SKM-1 (cell line): ENCODE measurements at regions not wholly inside any gene's neighbourhood (a gene's known extent, or its start where the extent isn't known, plus 50 kb on each side); places are given as distances from the start of the nearest gene placed in this dataset.
"Not testable (repeated sequence)": the region's sequence is repeated elsewhere in the genome, so short reads cannot be mapped to it uniquely, and the experiment has no call there.

Experiments
- DNase-seq: peaks from one replicate; lab custom pipeline; 2025; ENCODE audit not compliant: unreplicated experiment; lab: John Stamatoyannopoulos, UW

GRCh38 chr5:33136785-33137184, 304.0 kb upstream of the TARS1 start:
- DNase-seq = no peak

- DNase-seq = not testable (repeated sequence)
Observed at GRCh38 chr5:33138145-33138544, 302.6 kb upstream of the TARS1 start.

GRCh38 chr5:33143405-33144123, 297.2 kb upstream of the TARS1 start:
- DNase-seq = no peak

- DNase-seq = no peak
Observed at GRCh38 chr5:33146881-33147280, 293.9 kb upstream of the TARS1 start.

GRCh38 chr5:33148076-33148513, 292.7 kb upstream of the TARS1 start:
- DNase-seq = no peak

- DNase-seq = no peak
Observed at GRCh38 chr5:33153372-33153771, 287.4 kb upstream of the TARS1 start.

- no peak for DNase-seq
Observed at GRCh38 chr5:33153831-33154230, 286.9 kb upstream of the TARS1 start.

- DNase-seq = no peak
Observed at GRCh38 chr5:33160871-33161270, 279.9 kb upstream of the TARS1 start.

GRCh38 chr5:33161421-33161820, 279.3 kb upstream of the TARS1 start:
- no peak for DNase-seq

GRCh38 chr5:33162057-33162456, 278.7 kb upstream of the TARS1 start:
- DNase-seq = no peak

- DNase-seq = no peak
Observed at GRCh38 chr5:33166522-33166921, 274.2 kb upstream of the TARS1 start.

GRCh38 chr5:33166948-33167347, 273.8 kb upstream of the TARS1 start:
- no peak for DNase-seq

- no peak for DNase-seq
Observed at GRCh38 chr5:33167541-33167940, 273.2 kb upstream of the TARS1 start.

GRCh38 chr5:33170411-33170810, 270.4 kb upstream of the TARS1 start:
- no peak for DNase-seq

GRCh38 chr5:33174383-33174782, 266.4 kb upstream of the TARS1 start:
- DNase-seq = no peak

GRCh38 chr5:33179301-33179700, 261.5 kb upstream of the TARS1 start:
- DNase-seq = no peak

GRCh38 chr5:33180900-33181299, 259.9 kb upstream of the TARS1 start:
- DNase-seq = no peak

- no peak for DNase-seq
Observed at GRCh38 chr5:33182986-33183385, 257.8 kb upstream of the TARS1 start.

GRCh38 chr5:33184367-33184766, 256.4 kb upstream of the TARS1 start:
- no peak for DNase-seq

GRCh38 chr5:33188089-33188488, 252.7 kb upstream of the TARS1 start:
- no peak for DNase-seq

- DNase-seq = no peak
Observed at GRCh38 chr5:33194914-33195313, 245.9 kb upstream of the TARS1 start.

- no peak for DNase-seq
Observed at GRCh38 chr5:33195431-33196165, 245.2 kb upstream of the TARS1 start.

- no peak for DNase-seq
Observed at GRCh38 chr5:33198836-33199235, 241.9 kb upstream of the TARS1 start.
